Esophagus squamous epithelium (tissue), 4 donors: ENCODE measurements at regions not wholly inside any gene's neighbourhood (a gene's known extent, or its start where the extent isn't known, plus 50 kb on each side); places are given as distances from the start of the nearest gene placed in this dataset.

ENCODE experiments used
- POLR2A ChIP-seq, 4 donors: fragments of 450-650 bp; IDR thresholded peaks; one replicate each; pipeline ENCODE4 v1.6.1; 2017; ENCODE audit warnings: antibody characterized with exemption in 4 of 4, mild to moderate bottlenecking in 4 of 4, moderate library complexity in 3 of 4
- TF ChIP-seq, protein P1 (sequence below), 6 experiments: fragments of 450-650 bp in 4 of 6; fragments of 200-600 bp in 2 of 6; sonication (generic) in 2 of 6; IDR thresholded peaks; one replicate each; pipeline ENCODE4 v1.5.1; 2016 to 2019; ENCODE audit warnings: antibody characterized with exemption in 6 of 6, mild to moderate bottlenecking in 4 of 6, moderate library complexity in 4 of 6

GRCh38 chr13:68368922-68369321 lies 1138.8 kb upstream of the PCDH9 start:
- TF ChIP-seq, protein P1, sequence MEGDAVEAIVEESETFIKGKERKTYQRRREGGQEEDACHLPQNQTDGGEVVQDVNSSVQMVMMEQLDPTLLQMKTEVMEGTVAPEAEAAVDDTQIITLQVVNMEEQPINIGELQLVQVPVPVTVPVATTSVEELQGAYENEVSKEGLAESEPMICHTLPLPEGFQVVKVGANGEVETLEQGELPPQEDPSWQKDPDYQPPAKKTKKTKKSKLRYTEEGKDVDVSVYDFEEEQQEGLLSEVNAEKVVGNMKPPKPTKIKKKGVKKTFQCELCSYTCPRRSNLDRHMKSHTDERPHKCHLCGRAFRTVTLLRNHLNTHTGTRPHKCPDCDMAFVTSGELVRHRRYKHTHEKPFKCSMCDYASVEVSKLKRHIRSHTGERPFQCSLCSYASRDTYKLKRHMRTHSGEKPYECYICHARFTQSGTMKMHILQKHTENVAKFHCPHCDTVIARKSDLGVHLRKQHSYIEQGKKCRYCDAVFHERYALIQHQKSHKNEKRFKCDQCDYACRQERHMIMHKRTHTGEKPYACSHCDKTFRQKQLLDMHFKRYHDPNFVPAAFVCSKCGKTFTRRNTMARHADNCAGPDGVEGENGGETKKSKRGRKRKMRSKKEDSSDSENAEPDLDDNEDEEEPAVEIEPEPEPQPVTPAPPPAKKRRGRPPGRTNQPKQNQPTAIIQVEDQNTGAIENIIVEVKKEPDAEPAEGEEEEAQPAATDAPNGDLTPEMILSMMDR (IDR thresholded peaks at IDR 0.05), result no peak
- no peak for TF ChIP-seq POLR2A (IDR thresholded peaks at IDR 0.05)
